Nephron (organoid): ENCODE measurements at regions not wholly inside any gene's neighbourhood (a gene's known extent, or its start where the extent isn't known, plus 50 kb on each side); places are given as distances from the start of the nearest gene placed in this dataset.

Experiments used
- H3K27ac Mint-ChIP-seq, 3 experiments: 2 replicates each; pipeline ENCODE4 v1.8.0; 2020; ENCODE audit warnings: mixed read lengths in 3 of 3, mild to moderate bottlenecking in 2 of 3, moderate library complexity in 1 of 3
- H3K27me3 Mint-ChIP-seq: 2 replicates; pipeline ENCODE4 v1.8.0; 2021; ENCODE audit warnings: low read depth, mild to moderate bottlenecking, moderate library complexity, mixed read lengths
- H3K36me3 Mint-ChIP-seq: 2 replicates; pipeline ENCODE4 v1.8.0; 2020; ENCODE audit warnings: low read depth, mixed read lengths
- H3K4me1 Mint-ChIP-seq: 2 replicates; pipeline ENCODE4 v1.8.0; 2020; ENCODE audit warnings: mixed read lengths
- H3K4me3 Mint-ChIP-seq, 3 experiments: 2 replicates each; pipeline ENCODE4 v1.8.0; 2020; ENCODE audit warnings: mild to moderate bottlenecking in 3 of 3, mixed read lengths in 3 of 3, moderate library complexity in 2 of 3
- H3K9me3 Mint-ChIP-seq: 2 replicates; pipeline ENCODE4 v1.8.0; 2020; ENCODE audit warnings: mixed read lengths
- CTCF ChIP-seq, 3 experiments: fragments of 200-600 bp; sonication (generic); IDR thresholded peaks; one replicate each; pipeline ENCODE4 v1.5.0; 2021; ENCODE audit warnings: antibody characterized with exemption in 3 of 3; ENCODE audit not compliant: unreplicated experiment in 3 of 3

GRCh38 chr2:5164776-5165525, 527.2 kb upstream of the SOX11 start:
- no peaks in the 10 kb centered on the region for H3K27me3 Mint-ChIP-seq
- no peaks in the 10 kb centered on the region for H3K36me3 Mint-ChIP-seq
- no peak overlapping the region for H3K4me3 Mint-ChIP-seq
- no peak for TF ChIP-seq CTCF (IDR thresholded peaks at IDR 0.05; ENCODE audit: unreplicated experiment in 3 of 3)
- H3K9me3 Mint-ChIP-seq, result peaks cover 10% of the 10 kb centered on the region
- no peak overlapping the region for H3K27ac Mint-ChIP-seq
- peaks cover 3% of the 10 kb centered on the region for H3K4me1 Mint-ChIP-seq

- peaks cover 5% of the 10 kb centered on the region for H3K4me1 Mint-ChIP-seq
- no peaks in the 10 kb centered on the region for H3K36me3 Mint-ChIP-seq
- peaks cover 8% of the 10 kb centered on the region for H3K27me3 Mint-ChIP-seq
- TF ChIP-seq CTCF (IDR thresholded peaks at IDR 0.05; ENCODE audit: unreplicated experiment in 3 of 3), result no peak
- no peaks in the 10 kb centered on the region for H3K9me3 Mint-ChIP-seq
- H3K4me3 Mint-ChIP-seq, result no peak overlapping the region
- H3K27ac Mint-ChIP-seq, result no peak overlapping the region
Measured at GRCh38 chr2:5172923-5173322, 519.3 kb upstream of the SOX11 start.

GRCh38 chr2:5173876-5174535, 518.2 kb upstream of the SOX11 start:
- Mint-ChIP-seq H3K27me3 (peaks cover 8% of the 10 kb centered on the region), H3K4me1 (peaks cover 5% of the 10 kb centered on the region), H3K27ac (no peak overlapping the region), H3K36me3 (no peaks in the 10 kb centered on the region), H3K9me3 (no peaks in the 10 kb centered on the region), H3K4me3 (no peak overlapping the region)
- no peak for TF ChIP-seq CTCF (IDR thresholded peaks at IDR 0.05; ENCODE audit: unreplicated experiment in 3 of 3)

GRCh38 chr2:5175231-5175630, 517.0 kb upstream of the SOX11 start:
- Mint-ChIP-seq H3K4me3 (no peak overlapping the region), H3K27me3 (peaks cover 8% of the 10 kb centered on the region), H3K4me1 (peaks cover 5% of the 10 kb centered on the region), H3K27ac (no peak overlapping the region), H3K36me3 (no peaks in the 10 kb centered on the region), H3K9me3 (no peaks in the 10 kb centered on the region)
- TF ChIP-seq CTCF (IDR thresholded peaks at IDR 0.05; ENCODE audit: unreplicated experiment in 3 of 3), result no peak

- Mint-ChIP-seq H3K27me3 (peaks cover 8% of the 10 kb centered on the region), H3K27ac (no peak overlapping the region), H3K4me3 (no peak overlapping the region), H3K4me1 (peaks cover 5% of the 10 kb centered on the region), H3K9me3 (no peaks in the 10 kb centered on the region), H3K36me3 (no peaks in the 10 kb centered on the region)
- no peak for TF ChIP-seq CTCF (IDR thresholded peaks at IDR 0.05; ENCODE audit: unreplicated experiment in 3 of 3)
Measured at GRCh38 chr2:5176764-5177163, 515.4 kb upstream of the SOX11 start.

- Mint-ChIP-seq H3K4me3 (no peak overlapping the region), H3K27ac (no peak overlapping the region), H3K27me3 (no peaks in the 10 kb centered on the region), H3K4me1 (no peaks in the 10 kb centered on the region), H3K36me3 (no peaks in the 10 kb centered on the region), H3K9me3 (peaks cover 13% of the 10 kb centered on the region)
- no peak for TF ChIP-seq CTCF (IDR thresholded peaks at IDR 0.05; ENCODE audit: unreplicated experiment in 3 of 3)
Measured at GRCh38 chr2:5183031-5183430, 509.2 kb upstream of the SOX11 start.
